ENCODE measurements at regions not wholly inside any gene's neighbourhood (a gene's known extent, or its start where the extent isn't known, plus 50 kb on each side); places are given as distances from the start of the nearest gene placed in this dataset.

DNA sequence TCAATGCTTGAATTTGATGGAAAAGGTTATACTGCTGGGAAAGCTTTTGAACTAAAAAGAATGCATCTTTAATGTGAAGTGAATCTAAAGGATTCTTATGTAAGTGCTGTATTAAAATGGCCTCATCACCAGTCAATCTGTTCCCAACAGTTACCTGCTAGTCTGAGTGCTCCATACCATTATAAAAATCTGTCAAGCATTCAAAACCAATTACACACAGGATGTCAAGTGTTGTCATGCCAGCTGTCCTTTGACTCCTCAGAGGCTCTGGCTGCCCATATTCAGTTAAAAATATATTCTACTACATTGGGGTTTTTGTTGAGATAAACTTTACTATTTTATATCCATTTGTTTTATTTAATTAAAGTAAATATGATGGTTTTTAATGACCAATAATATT lies 1587.7 kb downstream of the AMY1C start:
- Histone ChIP-seq H3K4me3 (ENCODE audit: low read depth, low read length, poor library complexity, severe bottlenecking) (no peak overlapping the region), H3K9me3 (ENCODE audit: low read depth, low read length, poor library complexity, severe bottlenecking) (no peaks in the 10 kb centered on the region), H3K27ac (ENCODE audit: low read depth, low read length, poor library complexity, severe bottlenecking) (no peak overlapping the region), H3K4me1 (ENCODE audit: insufficient read depth, low read length, poor library complexity, severe bottlenecking) (no peaks in the 10 kb centered on the region), H3K36me3 (ENCODE audit: insufficient read depth, low read length, poor library complexity, severe bottlenecking) (no peaks in the 10 kb centered on the region), H3K27me3 (replicated peaks; ENCODE audit: insufficient read depth, low read depth, low read length, poor library complexity) (no peaks in the 10 kb centered on the region)
- intact Hi-C loops (cut with micrococcal nuclease; ENCODE audit: unreplicated experiment), result no loop called here
- TF ChIP-seq EZH2 (IDR thresholded peaks at IDR 0.05; ENCODE audit: borderline replicate concordance, low read depth, low read length, poor library complexity, severe bottlenecking) (no peak), CTCF (conservative IDR thresholded peaks at IDR 0.05; ENCODE audit: low read depth, low read length) (no peak)
- no peak for DNase-seq (ENCODE audit: low spot score)
- CTCF ChIA-PET, result no interaction called here
- BruUV-seq (replicated peaks), result no TSS peak
- POLR2A ChIA-PET (ENCODE audit: low non-redundant PET), result no interaction called here

- no peaks in the 10 kb centered on the region for H3K36me3 ChIP-seq (ENCODE audit: insufficient read depth, low read length, poor library complexity, severe bottlenecking)
- H3K9me3 ChIP-seq (ENCODE audit: low read depth, low read length, poor library complexity, severe bottlenecking), result peaks cover 5% of the 10 kb centered on the region
- ChIA-PET POLR2A (ENCODE audit: low non-redundant PET) (no interaction called here), CTCF (no interaction called here)
- H3K4me1 ChIP-seq (ENCODE audit: insufficient read depth, low read length, poor library complexity, severe bottlenecking), result no peaks in the 10 kb centered on the region
- DNase-seq (ENCODE audit: low spot score), result no peak
- no TSS peak for BruUV-seq (replicated peaks)
- no peak overlapping the region for H3K4me3 ChIP-seq (ENCODE audit: low read depth, low read length, poor library complexity, severe bottlenecking)
- intact Hi-C loops (cut with micrococcal nuclease; ENCODE audit: unreplicated experiment), result no loop called here
- no peaks in the 10 kb centered on the region for H3K27me3 ChIP-seq (replicated peaks; ENCODE audit: insufficient read depth, low read depth, low read length, poor library complexity)
- no peak for TF ChIP-seq CTCF (conservative IDR thresholded peaks at IDR 0.05; ENCODE audit: low read depth, low read length)
- TF ChIP-seq EZH2 (IDR thresholded peaks at IDR 0.05; ENCODE audit: borderline replicate concordance, low read depth, low read length, poor library complexity, severe bottlenecking), result no peak
- no peak overlapping the region for H3K27ac ChIP-seq (ENCODE audit: low read depth, low read length, poor library complexity, severe bottlenecking)
Measured at GRCh38 chr1:105343317-105343716, 1593.6 kb downstream of the AMY1C start.

- Histone ChIP-seq H3K36me3 (ENCODE audit: insufficient read depth, low read length, poor library complexity, severe bottlenecking) (no peaks in the 10 kb centered on the region), H3K27ac (ENCODE audit: low read depth, low read length, poor library complexity, severe bottlenecking) (no peak overlapping the region), H3K4me1 (ENCODE audit: insufficient read depth, low read length, poor library complexity, severe bottlenecking) (no peaks in the 10 kb centered on the region), H3K4me3 (ENCODE audit: low read depth, low read length, poor library complexity, severe bottlenecking) (no peak overlapping the region), H3K27me3 (replicated peaks; ENCODE audit: insufficient read depth, low read depth, low read length, poor library complexity) (no peaks in the 10 kb centered on the region), H3K9me3 (ENCODE audit: low read depth, low read length, poor library complexity, severe bottlenecking) (no peaks in the 10 kb centered on the region)
- TF ChIP-seq CTCF (conservative IDR thresholded peaks at IDR 0.05; ENCODE audit: low read depth, low read length), result no peak
- ChIA-PET CTCF (no interaction called here), POLR2A (ENCODE audit: low non-redundant PET) (no interaction called here)
- BruUV-seq (replicated peaks), result no TSS peak
- intact Hi-C loops (cut with micrococcal nuclease; ENCODE audit: unreplicated experiment), result no loop called here
- no peak for DNase-seq (ENCODE audit: low spot score)
Measured at GRCh38 chr1:105359457-105359856, 1609.8 kb downstream of the AMY1C start.

Measured in A673 (cell line).